ENCODE measurements at regions not wholly inside any gene's neighbourhood (a gene's known extent, or its start where the extent isn't known, plus 50 kb on each side); places are given as distances from the start of the nearest gene placed in this dataset.

DNA sequence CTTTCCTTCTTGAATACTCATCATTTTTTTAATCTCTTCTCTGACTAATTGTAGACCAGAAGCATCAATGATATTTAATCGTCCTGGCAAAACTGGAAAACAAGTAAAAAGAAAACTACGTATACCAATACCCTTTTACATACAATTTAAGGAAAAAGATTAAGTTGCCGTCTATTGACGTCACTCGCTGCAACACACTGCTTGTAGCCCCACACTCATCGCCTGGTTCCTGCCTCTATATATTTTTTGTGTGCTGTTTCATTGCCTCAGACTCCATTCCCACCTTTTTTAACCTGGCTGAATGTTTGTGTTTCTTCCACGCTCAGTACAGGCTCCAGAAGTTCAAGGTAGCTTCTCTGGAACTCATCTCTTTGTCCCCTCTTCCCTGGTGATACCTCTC is 536.2 kb downstream of the METTL4 start:
- TF ChIP-seq, protein P1, sequence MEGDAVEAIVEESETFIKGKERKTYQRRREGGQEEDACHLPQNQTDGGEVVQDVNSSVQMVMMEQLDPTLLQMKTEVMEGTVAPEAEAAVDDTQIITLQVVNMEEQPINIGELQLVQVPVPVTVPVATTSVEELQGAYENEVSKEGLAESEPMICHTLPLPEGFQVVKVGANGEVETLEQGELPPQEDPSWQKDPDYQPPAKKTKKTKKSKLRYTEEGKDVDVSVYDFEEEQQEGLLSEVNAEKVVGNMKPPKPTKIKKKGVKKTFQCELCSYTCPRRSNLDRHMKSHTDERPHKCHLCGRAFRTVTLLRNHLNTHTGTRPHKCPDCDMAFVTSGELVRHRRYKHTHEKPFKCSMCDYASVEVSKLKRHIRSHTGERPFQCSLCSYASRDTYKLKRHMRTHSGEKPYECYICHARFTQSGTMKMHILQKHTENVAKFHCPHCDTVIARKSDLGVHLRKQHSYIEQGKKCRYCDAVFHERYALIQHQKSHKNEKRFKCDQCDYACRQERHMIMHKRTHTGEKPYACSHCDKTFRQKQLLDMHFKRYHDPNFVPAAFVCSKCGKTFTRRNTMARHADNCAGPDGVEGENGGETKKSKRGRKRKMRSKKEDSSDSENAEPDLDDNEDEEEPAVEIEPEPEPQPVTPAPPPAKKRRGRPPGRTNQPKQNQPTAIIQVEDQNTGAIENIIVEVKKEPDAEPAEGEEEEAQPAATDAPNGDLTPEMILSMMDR (IDR thresholded peaks at IDR 0.05; ENCODE audit: borderline replicate concordance, extremely low read depth, low read length, poor library complexity, severe bottlenecking) = no peak
- TF ChIP-seq EZH2 (IDR thresholded peaks at IDR 0.05; ENCODE audit: borderline replicate concordance, low read depth, low read length, severe bottlenecking) = no peak

All from DND-41 (cell line).